GM19395 (cell line): ENCODE measurements at regions not wholly inside any gene's neighbourhood (a gene's known extent, or its start where the extent isn't known, plus 50 kb on each side); places are given as distances from the start of the nearest gene placed in this dataset.
"Not testable (repeated sequence)": the region's sequence is repeated elsewhere in the genome, so short reads cannot be mapped to it uniquely, and the experiment has no call there.

ENCODE experiments used
- ATAC-seq: cut with Tn5 transposase; IDR thresholded peaks from one replicate; pipeline ENCODE4 v1.9.1; 2021; ENCODE audit warnings: mild to moderate bottlenecking, moderate library complexity; ENCODE audit not compliant: unreplicated experiment

DNA sequence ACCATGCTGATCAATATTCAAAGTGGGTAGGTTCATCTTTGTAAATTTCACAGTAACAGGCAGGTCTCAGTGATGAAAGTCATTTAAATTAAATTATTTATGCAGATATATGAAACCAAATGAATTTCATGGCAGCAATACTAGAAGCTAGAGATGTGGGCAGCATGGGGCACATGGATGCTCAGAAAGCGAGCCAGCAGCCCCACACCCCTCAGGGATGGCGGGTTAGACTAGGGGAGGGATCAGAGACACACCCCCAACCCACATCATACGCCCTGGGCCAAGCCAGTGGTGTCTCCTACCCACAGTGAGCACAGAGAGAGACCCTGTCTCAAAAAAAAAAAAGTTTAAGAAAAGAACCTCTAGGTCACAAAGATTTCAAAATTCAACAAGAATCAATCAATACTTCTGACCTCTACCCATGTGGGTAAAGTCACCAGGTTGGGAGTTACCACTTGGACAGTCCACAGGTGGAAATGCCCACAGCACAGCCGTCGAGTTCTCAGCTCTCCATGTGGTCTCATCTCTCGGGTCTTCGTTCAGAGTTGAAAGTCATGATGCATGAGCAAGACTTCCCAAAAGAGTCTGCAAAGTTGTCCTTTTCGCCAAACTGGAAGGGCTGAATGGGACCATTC lies 79.3 kb upstream of the PPP2R2D start:
- ATAC-seq: no peak

DNA sequence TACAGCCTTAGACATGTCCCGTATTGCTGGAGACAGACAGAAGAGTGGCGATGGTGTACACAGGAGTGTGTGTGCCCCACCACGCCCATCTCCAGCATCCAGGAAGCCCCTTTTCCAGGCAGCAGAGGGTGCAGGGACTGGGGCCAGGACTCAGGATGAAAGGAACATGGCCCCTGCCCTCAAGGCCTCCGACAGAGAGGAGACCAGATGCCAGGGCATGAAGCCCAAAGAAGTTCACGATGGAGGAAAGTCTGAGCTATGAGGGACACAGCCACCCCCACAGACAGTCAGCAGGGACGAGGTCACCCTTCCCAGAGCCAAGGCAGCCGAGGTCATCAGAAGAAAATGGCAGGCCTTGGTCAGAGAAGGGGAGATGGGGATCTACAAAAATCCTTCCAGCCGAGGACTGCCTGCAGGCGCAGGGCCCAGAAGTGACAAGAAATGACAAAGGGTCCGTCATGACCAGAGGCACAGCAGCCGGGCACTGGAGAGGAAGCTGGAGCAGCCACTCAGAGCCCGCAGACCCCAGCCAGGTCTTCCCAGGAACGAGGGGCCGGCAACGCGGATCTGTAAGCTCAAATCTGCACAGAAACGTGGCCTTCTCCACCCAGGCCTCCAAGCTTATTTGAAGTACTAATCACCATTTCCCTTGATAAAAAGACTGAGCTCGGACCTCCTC lies 78.7 kb upstream of the PPP2R2D start:
- ATAC-seq: no peak

DNA sequence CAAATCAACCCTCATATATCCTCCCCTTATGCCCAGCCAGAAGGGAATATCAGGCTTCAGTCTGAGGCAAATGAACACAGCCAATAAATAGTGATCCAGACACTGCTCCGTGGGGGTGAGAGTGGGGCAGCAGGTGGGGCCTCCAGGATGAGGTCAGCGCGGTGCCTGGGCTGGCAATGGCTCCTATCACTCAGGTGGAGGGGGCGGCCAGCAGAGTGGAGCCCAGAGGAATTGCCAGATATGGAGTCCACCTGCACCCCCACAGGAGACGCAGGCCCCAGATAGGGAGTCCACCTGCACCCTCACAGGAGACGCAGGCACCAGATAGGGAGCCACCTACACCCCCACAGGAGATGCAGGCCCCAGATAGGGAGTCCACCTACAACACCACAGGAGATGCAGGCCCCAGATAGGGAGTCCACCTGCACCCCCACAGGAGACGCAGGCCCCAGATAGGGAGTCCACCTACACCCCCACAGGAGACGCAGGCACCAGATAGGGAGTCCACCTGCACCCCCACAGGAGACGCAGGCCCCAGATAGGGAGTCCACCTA lies 78.0 kb upstream of the PPP2R2D start:
- ATAC-seq: no peak

DNA sequence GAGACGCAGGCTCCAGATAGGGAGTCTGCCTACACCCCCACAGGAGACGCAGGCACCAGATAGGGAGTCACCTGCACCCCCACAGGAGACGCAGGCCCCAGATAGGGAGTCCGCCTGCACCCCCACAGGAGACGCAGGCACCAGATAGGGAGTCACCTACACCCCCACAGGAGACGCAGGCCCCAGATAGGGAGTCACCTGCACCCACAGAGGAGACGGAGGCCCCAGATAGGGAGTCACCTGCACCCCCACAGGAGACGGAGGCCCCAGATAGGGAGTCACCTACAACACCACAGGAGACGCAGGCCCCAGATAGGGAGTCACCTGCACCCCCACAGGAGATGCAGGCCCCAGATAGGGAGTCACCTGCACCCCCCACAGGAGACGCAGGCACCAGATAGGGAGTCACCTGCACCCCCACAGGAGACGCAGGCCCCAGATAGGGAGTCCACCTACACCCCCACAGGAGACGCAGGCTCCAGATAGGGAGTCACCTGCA lies 77.2 kb upstream of the PPP2R2D start:
- not testable (repeated sequence) for ATAC-seq

DNA sequence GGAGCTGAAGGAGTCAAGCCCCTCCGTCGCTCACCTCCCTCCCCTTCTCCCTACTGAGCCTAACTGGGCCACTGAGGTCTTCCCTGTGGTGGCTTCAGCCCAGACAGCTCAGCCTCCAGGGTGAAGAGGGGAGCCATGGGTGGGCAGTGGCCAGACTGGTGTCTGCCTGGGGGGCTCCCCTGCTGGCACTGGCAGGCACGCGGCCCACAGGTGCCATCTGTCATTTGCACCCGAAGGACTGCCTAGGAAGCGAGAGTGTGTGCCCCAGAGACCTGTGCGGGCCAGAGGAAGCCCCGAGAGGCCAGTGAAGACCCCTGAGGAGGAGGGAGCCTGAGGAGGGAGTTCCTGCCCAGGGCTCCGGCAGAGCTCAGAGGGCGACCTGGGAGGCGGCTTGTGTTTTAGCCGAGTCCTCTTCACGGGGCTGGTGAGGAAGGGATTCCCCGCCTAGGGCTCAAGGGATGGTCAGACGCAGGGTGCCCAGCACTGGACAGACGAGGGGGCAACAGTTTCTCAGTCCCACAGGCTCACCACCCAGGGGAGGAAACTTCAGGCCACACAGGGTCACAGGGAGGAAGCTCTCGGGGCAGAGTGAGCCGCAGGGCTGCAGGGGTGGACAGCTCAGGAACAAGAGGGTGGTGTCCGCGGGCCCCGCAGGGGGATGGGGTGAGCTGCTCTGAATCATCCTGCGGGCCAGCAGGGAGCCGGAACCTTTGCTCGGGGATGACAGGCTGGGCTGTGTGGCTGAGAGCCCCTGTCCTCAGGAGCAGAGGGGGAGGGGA lies 76.2 kb upstream of the PPP2R2D start:
- ATAC-seq: no peak

DNA sequence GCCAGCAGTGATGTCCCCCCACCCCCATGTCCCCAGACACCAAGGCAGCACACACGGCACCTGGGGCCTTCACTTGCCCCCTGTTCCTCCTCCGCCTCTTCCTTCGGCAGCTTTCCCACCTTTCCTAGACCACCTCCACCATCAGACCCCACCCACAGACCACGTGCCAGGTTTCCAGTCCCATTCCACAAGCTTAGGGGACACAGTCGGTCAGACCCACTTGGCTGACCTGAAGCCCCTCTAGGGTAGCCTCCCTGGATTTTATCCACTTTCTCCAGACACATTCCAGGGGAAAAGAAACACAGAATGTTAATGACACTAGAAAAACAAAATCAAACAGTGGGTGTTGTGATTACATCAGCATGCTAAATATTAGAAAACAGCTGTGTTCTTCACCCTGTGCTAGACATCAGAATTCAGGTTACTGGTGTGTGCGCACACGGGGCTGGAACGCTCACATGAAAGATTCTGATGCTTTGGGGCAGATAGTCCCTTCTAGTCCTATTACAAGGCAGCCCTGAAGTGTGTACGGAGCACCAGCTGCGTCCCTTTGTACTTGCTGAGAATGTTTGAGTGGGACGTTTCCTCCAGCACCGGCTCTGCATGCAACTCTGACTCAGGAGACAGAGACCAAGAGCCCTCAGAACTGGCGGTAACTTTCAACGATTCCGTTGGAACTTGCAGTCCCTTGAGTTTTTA lies 75.5 kb upstream of the PPP2R2D start:
- no peak for ATAC-seq

DNA sequence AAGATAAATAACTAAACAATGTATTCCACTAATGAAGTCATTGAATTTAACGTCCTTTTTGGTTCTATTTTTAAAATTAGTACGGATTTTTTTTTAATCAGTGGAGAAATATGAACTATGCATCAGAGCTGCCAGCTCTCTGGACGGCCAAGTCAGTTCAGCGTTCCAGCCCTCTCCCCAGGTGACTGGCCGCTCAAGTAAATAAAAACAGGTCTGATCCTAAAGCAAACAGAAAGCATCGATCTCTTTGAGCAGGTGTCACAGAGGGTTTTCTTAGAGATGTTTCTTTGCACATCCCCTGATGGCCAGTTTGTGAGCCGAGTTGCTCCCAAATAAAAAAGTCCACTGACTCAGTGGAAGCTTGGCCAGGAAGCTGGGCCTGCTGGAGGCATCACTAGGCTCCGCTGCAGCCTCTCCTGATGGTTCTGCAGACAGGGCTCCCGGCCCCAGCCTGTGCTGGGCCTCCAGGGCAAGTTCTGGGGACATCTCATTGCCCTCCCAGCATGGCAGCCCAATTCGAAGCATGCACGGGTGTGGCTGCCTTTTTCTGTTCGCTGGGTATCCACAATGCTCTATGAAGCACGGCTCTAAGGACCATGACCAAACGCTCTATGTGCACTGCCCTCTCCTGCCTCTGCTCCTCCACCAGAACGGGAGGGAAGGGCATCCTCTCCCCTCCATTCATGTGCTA lies 74.7 kb upstream of the PPP2R2D start:
- ATAC-seq: no peak

DNA sequence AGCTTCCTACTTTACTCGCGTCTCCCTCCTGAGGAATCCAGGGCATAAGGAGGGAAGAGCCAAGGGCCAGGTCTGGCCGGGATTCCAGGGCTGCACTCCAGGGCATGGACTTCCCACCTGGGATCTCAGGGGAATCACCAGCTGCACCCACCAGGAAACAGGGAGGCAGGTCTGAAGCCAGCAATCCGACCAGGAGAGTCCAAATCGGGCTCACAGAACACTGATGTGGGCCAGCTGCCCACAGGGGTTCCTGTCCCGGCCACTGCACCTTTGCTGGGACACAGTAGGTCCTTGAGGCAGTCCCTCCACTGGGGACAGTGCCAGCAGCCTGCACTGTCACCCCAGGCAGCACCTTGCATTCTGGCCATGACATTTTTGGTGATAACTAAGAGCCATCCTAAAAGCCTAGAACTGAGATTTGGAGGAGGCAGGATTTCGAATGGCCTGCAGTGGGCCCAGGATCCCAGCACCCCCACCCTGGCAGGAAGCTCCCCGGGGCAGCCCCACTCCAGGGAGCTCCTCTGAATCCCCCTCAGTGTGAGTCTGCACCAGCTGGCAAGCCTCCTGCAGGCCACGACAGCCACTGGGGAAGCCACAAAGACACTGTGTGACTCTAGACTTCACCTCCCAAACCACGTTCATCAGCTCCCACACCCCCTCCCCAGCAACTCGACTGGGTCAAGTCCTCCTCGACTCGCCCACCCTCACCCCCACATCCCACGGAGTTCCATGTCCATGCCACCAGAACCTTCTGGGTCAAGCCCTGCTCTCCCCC lies 71.5 kb upstream of the PPP2R2D start:
- ATAC-seq: no peak

DNA sequence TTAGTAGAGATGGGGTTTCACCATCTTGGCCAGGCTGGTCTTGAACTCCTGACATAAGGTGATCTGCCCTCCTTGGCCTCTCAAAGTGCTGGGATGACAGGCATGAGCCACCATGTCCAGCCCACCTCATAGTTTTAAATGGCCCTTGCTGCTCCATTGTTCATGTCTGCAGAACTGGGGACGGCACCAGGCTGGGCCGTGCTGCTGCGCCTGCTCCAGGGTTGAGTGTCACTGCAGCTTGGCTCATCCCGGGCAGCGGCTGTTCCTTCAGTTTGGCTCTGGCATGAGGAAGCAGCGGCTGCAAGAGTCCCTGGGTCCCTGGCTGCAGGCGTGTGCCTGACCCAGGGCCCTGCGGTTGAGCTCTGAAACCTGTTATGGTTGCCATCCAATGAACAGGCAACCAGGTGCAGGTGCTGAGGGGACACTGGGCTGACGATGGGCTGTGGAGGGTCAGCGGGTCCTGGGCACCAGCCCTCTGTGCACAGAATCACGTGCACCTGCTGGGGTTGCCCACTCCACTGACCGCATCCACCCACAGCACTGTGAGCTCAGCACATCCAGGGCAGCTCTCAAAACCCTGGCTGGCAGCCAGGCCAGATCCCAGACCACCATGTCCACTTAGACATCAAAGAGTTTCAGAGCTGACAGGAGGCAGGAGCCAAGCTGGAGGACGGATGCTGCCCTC lies 70.2 kb upstream of the PPP2R2D start:
- no peak for ATAC-seq

DNA sequence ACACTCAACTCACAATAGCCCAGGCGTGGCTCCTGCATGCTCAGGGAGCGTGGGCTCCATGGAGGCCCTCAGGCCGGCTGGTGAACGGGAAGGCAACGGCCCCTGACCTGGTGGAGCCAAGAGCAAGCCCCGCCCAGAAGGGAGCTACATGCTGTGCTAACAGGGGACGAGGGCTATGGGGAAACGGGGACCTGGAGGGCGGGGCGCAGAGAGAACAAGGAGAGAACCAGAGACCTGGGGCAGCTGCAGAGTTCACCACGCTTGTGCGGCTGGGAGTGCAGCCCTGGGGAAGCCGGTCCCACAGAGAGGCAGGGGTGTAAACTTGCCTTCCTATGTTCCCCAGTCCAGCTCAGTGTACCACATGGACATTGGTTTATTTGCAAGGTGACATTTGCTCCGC lies 69.2 kb upstream of the PPP2R2D start:
- ATAC-seq: no peak

DNA sequence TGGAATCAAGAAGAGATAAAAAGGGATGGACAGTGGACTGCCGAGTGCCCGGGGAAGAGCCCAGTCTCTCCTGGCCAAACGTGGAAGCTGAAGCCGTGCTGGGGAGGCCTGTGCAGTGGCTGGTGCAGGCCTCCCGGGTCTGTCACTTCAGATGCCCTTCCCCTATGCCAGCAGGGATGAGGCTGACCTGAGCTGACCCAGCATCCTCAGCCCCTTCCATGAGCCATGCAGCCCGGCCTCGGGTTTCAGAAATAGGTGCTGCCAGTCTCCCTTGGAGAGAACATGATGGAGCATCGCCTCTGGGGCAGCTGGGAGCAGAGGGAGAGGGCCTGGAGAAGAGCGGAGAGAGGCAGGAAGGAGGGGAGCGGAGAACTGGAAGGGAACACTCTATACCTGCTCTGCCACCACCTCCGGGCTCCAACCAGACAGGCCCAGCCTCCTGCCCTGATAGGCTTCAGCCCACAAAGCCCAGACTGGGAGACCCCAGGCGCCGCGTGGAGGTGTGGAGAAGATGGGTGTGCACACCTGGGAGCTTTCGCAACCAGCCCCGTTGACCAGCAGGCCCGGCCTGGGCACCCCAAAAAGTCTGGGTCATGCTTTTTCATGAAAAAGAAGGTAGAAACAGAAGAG lies 68.6 kb upstream of the PPP2R2D start:
- ATAC-seq: no peak

DNA sequence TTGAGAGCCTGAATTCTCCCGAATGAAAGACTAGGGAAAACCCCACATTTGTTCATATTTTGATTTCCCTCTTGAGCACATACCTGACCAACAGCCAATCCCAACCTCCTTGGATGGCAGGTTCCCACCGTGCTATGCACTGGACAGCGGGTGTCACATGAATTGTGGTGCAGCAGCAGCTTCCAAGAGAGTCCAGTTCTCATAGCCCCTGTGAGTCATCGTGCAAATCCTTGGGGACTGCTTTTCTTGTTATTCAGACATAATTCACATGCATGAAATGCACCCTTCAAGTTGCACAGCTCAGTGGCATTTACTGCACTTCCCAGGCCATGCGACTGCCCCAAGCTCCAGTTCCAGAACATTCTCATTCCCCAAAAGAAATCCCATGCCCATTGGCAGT lies 67.8 kb upstream of the PPP2R2D start:
- ATAC-seq: no peak

DNA sequence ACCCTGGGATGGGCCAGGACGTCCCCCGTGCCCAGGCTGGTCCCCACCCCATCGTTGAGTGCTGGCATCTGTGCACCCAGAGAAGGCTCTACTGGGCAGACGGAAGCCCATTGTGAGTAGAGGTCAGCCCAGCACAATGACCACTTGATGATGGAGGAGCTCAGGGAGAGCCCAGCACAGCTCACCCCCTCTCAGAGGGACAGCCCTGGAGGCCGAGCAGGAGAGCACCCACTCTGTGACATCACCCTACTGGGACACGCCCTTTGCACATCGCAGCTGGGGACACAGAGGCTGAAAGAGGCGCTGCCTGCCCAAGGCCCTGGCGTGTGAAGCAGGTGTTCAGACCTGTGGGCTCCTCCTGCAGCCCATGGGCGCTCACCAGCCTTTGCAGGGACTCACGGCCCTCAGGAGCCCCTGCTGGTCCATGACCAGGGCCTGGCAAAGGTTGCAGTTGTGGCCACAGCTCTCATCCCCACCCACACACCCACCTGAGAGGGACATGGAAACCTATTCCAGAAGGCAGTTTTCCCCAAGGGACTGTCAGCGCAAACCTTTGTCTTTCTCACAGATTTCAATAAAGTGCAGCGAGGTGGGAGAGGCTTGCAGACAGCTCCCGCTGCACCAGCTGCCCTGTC lies 67.2 kb upstream of the PPP2R2D start:
- no peak for ATAC-seq

DNA sequence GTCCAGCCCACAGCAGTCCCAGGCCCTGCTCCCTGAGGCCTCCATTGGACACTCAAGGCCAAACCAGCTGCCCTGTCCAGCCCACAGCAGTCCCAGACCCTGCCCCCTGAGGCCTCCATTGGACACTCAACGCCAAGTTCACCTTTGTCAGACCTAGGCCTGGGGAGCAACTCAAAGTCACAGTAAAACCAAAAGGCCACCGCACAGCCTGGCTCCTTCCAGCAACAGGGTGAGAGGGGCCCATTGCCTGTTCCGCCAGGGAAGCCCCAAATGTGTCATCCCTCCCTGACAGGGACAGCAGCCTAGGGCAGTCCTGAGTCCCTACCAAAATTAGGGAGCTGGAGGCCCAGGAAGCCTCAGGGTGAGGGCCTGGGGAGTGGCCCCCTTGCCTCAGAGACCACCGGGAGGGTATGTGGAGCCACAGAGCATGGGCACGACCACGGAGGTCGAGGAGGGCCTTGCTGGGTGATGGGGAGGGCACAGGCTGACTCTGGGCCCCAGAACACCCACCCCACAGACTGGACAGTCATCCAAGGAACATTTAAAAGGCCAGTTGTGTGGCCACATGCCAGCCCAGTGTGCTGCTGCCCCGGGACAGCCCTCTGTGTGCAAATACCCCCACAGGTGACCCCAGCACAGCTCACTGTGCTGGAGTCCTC lies 66.5 kb upstream of the PPP2R2D start:
- ATAC-seq: no peak

DNA sequence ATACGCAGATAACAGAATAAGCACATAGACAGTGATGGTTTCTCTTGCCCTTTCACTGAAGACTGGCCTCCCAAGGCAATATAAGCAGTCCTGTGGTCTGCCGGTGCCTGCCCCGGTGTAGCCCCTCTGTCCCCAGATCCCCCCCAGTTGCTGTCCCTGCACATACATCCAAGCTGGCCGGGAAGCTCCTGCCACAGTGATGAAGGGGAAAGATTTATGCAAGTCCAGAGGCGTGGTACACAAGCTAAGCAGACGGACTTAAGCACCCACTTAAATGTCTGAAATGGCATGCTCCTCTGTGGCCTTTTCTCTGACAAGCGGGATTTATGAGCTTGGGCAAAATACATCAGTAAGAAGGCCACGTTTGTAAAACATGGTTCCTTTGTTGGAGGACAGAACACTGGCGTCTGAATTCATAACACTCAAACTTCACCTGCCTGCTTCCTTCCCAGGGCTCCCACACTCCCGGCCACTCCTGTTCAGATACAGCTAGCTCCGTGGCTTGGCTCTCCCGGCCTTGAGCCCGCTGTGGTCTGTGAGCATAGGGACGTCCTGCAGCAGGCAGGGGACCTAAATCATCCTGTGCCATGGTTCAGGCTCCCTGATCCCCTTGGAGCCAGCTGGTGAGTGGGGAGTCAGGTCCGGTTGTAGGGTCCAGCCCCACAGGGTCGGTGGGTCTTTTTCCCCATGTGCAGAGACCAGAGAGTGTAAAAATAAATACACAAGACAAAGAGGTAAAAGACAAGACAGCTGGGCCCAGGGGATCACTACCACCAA lies 61.7 kb upstream of the PPP2R2D start:
- no peak for ATAC-seq

DNA sequence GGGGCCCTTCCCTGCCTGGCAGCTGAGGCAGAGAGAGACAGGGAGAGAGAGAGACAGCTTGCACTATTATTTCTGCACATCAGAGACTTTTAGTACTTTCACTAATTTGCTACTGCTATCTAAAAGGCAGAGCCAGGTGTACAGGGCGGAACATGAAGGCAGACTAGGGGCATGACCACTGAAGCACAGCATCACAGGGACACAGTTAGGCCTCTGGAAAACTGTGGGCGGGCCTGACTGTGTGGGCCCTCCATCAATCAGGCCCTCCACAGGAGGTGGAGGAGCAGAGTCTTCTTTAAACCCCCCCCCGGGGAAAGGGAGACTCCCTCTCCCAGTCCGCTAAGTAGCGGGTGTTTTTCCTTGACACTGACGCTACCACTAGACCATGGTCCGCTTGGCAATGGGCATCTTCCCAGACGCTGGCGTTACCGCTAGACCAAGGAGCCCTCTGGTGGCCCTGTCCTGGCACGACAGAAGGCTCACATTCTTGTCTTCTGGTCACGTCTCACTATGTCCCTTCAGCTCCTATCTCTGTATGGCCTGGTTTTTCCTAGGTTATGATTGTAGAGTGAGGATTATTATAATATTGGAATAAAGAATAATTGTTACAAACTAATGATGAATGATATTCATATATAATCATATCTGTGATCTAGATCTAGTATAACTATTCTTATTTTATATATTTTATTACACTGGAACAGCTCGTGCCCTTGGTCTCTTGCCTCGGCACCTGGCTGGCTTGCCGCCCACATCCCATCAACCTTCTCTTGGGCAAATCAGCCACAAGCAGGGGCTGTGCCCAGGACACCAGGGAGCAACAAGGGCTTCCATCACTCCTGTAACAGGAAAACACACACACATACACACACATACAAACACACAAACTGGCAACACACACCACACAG lies 60.7 kb upstream of the PPP2R2D start:
- not testable (repeated sequence) for ATAC-seq
